Fibroblast of lung (primary cell): ENCODE measurements at regions not wholly inside any gene's neighbourhood (a gene's known extent, or its start where the extent isn't known, plus 50 kb on each side); places are given as distances from the start of the nearest gene placed in this dataset.

Experiments
- EZH2 ChIP-seq: IDR thresholded peaks from 2 replicates; pipeline ENCODE4 v1.5.1; 2012; ENCODE audit warnings: low read length, control low read depth, mild to moderate bottlenecking; ENCODE audit errors: missing control alignments
- TF ChIP-seq, protein P1 (sequence below), 2 donors: IDR thresholded peaks in 1 of 2; conservative IDR thresholded peaks in 1 of 2; 1 replicate in 1 of 2; 2 replicates in 1 of 2; pipeline ENCODE4 v1.5.1; 2011 to 2012; ENCODE audit warnings: low read length in 2 of 2, control low read depth in 1 of 2, inconsistent platforms in 1 of 2, low read depth in 1 of 2, mild to moderate bottlenecking in 1 of 2

DNA sequence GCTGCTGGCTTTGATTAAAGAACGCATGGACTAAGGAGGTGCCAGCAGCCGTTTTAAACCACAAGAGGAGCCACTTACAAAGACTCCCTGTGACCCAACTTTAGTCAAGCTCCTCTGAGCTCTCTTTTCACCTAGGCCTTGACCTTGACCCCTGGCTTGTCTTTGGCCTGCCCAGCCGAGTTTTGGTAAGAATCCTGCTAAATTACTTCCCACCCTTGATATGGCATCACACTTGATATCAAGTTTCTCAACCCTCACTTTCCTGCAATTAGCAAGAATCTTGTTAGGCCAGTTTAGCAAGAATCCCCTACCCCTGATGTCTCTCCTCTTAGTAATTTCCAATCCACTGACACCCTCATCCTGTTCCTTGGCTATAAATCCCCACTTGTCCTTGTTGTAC lies 232.8 kb upstream of the SALL1 start:
- TF ChIP-seq, protein P1, sequence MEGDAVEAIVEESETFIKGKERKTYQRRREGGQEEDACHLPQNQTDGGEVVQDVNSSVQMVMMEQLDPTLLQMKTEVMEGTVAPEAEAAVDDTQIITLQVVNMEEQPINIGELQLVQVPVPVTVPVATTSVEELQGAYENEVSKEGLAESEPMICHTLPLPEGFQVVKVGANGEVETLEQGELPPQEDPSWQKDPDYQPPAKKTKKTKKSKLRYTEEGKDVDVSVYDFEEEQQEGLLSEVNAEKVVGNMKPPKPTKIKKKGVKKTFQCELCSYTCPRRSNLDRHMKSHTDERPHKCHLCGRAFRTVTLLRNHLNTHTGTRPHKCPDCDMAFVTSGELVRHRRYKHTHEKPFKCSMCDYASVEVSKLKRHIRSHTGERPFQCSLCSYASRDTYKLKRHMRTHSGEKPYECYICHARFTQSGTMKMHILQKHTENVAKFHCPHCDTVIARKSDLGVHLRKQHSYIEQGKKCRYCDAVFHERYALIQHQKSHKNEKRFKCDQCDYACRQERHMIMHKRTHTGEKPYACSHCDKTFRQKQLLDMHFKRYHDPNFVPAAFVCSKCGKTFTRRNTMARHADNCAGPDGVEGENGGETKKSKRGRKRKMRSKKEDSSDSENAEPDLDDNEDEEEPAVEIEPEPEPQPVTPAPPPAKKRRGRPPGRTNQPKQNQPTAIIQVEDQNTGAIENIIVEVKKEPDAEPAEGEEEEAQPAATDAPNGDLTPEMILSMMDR (conservative IDR thresholded peaks at IDR 0.05 in 1 of 2, IDR thresholded peaks at IDR 0.05 in 1 of 2; ENCODE audit: low read depth in 1 of 2, low read length in 2 of 2) = no peak
- no peak for TF ChIP-seq EZH2
